Right lobe of liver (tissue), 6 donors: ENCODE measurements at regions not wholly inside any gene's neighbourhood (a gene's known extent, or its start where the extent isn't known, plus 50 kb on each side); places are given as distances from the start of the nearest gene placed in this dataset.

Source experiments
- ATAC-seq, 4 donors: fragments of 200-7000 bp; cut with Tn5 transposase; one replicate each; pipeline ENCODE4 v1.9.1; 2020; ENCODE audit warnings: mild to moderate bottlenecking in 4 of 4, moderate library complexity in 4 of 4
- DNase-seq, 3 donors: peaks; one replicate each; pipeline ENCODE4 v3.0.0-alpha.2; 2020
- H3K27ac ChIP-seq, 3 donors: fragments of 200-600 bp; one replicate each; pipeline ENCODE4 v1.8.0; 2022
- H3K27me3 ChIP-seq, 2 donors: fragments of 200-600 bp; one replicate each; pipeline ENCODE4 v1.8.0; 2022
- H3K36me3 ChIP-seq, 4 donors: fragments of 200-600 bp; sonication (generic) in 1 of 4; one replicate each; pipeline versions ENCODE4 v1.5.1 to v1.8.0; 2017 to 2022; ENCODE audit warnings: control low read depth in 1 of 4
- H3K4me1 ChIP-seq, 4 donors: fragments of 200-600 bp; sonication (generic) in 1 of 4; one replicate each; pipeline versions ENCODE4 v1.5.1 to v1.8.0; 2017 to 2022; ENCODE audit warnings: control low read depth in 1 of 4
- H3K4me3 ChIP-seq, 3 donors: fragments of 200-600 bp; one replicate each; pipeline ENCODE4 v1.8.0; 2022
- H3K9me3 ChIP-seq, 4 donors: fragments of 200-600 bp; sonication (generic) in 1 of 4; one replicate each; pipeline versions ENCODE4 v1.5.1 to v1.8.0; 2017 to 2022; ENCODE audit warnings: control low read depth in 1 of 4
- POLR2A ChIP-seq: fragments of 450-650 bp; IDR thresholded peaks from one replicate; pipeline ENCODE4 v1.6.1; 2017; ENCODE audit warnings: antibody characterized with exemption, mild to moderate bottlenecking
- WGBS: methylation state at CpG from one replicate; pipeline ENCODE4 v1.1.6; 2018; ENCODE audit warnings: low coverage, low lambda C conversion rate; ENCODE audit not compliant: insufficient coverage; ENCODE audit errors: missing lambda C conversion rate; 5-methylcytosine and 5-hydroxymethylcytosine counted together
- intact Hi-C, 2 donors: fragments of 100-400 bp; cut with DNase I; formaldehyde crosslinking; loops; one replicate each; pipeline versions ENCODE4 v1.11.2 to v1.14.1; 2022
- TF ChIP-seq, protein P1 (sequence below), 4 donors: fragments of 200-600 bp in 3 of 4; fragments of 450-650 bp in 1 of 4; IDR thresholded peaks; one replicate each; pipeline versions ENCODE4 v1.5.1 to v1.8.0; 2016 to 2022; ENCODE audit warnings: antibody characterized with exemption in 4 of 4, mild to moderate bottlenecking in 2 of 4
- donor health status: DM: no; HTN: yes; CAD: no.
- donor health status: DM: no; HTN: no; CAD: no.
- donor health status: DM: no; HTN: no; CAD: no.
- donor health status: DM: no; HTN: yes; CAD: no.
- donor health status: DM: no; HTN: yes; CAD: no.

DNA sequence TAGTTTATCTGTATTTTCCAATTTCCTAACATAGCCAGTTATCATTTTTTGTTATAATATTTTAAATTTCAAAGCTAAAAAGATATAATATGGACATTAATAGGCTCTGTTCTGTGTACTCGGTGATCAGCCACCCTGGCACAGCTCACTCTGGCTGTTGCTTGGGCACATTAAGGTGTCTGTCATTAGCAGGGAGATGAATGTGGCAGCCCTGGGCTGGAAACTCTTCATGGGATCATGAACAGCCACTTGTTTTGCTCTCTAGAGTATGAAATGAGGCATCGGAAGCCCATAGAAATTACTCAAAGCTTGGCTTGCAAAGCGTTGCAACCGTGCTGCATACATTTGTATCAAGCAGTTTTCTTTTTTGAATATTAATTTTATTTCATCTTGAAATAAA, 233.2 kb downstream of the DACT1 start:
- ATAC-seq (no peak), DNase-seq (no peak)
- no peaks in the 10 kb centered on the region for H3K36me3 ChIP-seq
- 83% methylated on average over 4 of the region's 4 CpGs for WGBS
- H3K27me3 ChIP-seq = no peaks in the 10 kb centered on the region
- no peak overlapping the region for H3K4me3 ChIP-seq
- H3K4me1 ChIP-seq = no peaks in the 10 kb centered on the region
- no peaks in the 10 kb centered on the region for H3K9me3 ChIP-seq
- TF ChIP-seq, protein P1, sequence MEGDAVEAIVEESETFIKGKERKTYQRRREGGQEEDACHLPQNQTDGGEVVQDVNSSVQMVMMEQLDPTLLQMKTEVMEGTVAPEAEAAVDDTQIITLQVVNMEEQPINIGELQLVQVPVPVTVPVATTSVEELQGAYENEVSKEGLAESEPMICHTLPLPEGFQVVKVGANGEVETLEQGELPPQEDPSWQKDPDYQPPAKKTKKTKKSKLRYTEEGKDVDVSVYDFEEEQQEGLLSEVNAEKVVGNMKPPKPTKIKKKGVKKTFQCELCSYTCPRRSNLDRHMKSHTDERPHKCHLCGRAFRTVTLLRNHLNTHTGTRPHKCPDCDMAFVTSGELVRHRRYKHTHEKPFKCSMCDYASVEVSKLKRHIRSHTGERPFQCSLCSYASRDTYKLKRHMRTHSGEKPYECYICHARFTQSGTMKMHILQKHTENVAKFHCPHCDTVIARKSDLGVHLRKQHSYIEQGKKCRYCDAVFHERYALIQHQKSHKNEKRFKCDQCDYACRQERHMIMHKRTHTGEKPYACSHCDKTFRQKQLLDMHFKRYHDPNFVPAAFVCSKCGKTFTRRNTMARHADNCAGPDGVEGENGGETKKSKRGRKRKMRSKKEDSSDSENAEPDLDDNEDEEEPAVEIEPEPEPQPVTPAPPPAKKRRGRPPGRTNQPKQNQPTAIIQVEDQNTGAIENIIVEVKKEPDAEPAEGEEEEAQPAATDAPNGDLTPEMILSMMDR (IDR thresholded peaks at IDR 0.05) = no peak
- no peak for TF ChIP-seq POLR2A
- intact Hi-C loops = no loop called here
- no peak overlapping the region for H3K27ac ChIP-seq

DNA sequence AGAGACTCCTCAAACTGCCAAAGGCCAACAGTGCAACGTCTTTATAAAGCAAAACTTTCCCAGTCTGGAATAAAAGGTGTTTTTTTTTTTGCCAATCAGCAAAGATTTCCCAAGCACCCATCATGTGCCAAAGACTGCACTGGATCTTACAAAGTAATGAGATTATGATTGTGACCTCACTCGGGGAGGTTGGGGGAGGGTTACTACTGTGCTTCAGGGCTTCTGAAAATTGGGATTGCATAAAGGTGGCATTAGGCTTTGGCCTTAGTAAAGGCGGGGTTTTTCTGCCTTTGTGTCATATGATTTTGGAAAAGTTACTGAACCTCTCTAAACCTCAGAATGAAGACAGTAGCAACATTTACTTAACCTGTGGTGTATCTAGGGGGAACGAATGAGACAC, 233.8 kb downstream of the DACT1 start:
- intact Hi-C loops = no loop called here
- 59% methylated on average over 4 of the region's 4 CpGs for WGBS
- Histone ChIP-seq H3K36me3 (no peaks in the 10 kb centered on the region), H3K4me3 (no peak overlapping the region), H3K9me3 (no peaks in the 10 kb centered on the region), H3K4me1 (no peaks in the 10 kb centered on the region), H3K27ac (no peak overlapping the region), H3K27me3 (no peaks in the 10 kb centered on the region)
- TF ChIP-seq POLR2A = no peak
- TF ChIP-seq, protein P1 (IDR thresholded peaks at IDR 0.05) = no peak
- ATAC-seq (no peak), DNase-seq (no peak)

DNA sequence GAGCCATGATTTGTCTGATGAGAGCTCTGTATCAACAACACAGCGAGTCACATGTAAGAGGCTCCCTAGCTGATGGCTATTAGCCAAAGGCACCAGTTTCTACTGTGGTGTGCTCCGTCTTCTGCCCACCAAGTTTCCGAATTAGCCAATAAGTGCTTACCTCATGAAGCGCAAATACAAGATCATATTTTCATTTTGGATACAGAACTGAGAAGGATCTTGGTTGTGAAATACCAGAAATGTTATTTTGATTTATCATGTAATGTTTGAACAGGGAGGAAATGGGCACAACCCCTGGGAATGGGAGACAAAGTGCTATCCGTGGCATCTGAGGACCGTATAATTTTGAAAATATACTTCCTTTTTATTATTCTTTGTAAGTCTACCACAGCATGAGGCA, 234.3 kb downstream of the DACT1 start:
- no peaks in the 10 kb centered on the region for H3K4me1 ChIP-seq
- H3K9me3 ChIP-seq = no peaks in the 10 kb centered on the region
- no peak for TF ChIP-seq POLR2A
- TF ChIP-seq, protein P1 (IDR thresholded peaks at IDR 0.05) = no peak
- ATAC-seq (no peak), DNase-seq (no peak)
- no peaks in the 10 kb centered on the region for H3K27me3 ChIP-seq
- 71% methylated on average over 6 of the region's 6 CpGs for WGBS
- no peak overlapping the region for H3K27ac ChIP-seq
- intact Hi-C loops = no loop called here
- no peaks in the 10 kb centered on the region for H3K36me3 ChIP-seq
- H3K4me3 ChIP-seq = no peak overlapping the region

DNA sequence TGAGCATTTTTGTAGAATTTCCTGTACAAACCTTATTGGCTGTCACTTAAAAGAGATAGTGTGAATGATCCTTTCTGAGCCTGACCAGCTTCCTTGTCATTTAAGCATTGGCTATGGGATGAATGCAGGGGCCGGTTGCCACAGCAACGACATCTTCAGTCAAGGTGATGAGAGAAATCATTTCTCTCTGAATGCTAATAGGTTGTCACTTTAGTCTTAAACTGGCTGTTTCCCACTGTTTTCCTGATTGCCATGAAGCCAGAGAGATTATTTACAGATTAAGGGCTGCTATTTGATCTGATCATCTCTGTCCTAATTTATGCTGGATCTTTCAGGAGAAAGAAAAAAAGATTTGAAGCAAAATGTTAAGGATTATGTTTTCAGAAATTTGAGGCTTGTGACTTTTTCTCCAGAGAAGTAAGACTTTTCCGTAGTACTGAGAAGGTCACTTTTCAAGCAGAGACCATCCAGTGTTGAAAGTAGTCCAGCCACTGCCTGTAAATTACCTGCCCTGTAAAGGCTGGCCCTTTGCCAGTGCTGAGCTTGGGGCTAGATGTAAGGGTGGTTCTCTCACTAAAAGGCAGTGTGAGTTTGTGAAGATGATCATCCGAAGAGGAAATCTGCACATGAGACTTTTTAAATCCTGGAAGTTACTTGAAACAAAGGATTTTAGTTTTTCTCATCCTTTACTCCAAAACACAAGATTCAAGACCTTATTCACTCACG, 235.6 kb downstream of the DACT1 start:
- Histone ChIP-seq H3K4me3 (no peak overlapping the region), H3K36me3 (no peaks in the 10 kb centered on the region), H3K9me3 (no peaks in the 10 kb centered on the region), H3K4me1 (no peaks in the 10 kb centered on the region), H3K27ac (no peak overlapping the region), H3K27me3 (no peaks in the 10 kb centered on the region)
- 70% methylated on average over 5 of the region's 5 CpGs for WGBS
- intact Hi-C loops = no loop called here
- DNase-seq = no peak
- no peak for ATAC-seq
- no peak for TF ChIP-seq POLR2A
- TF ChIP-seq, protein P1 (IDR thresholded peaks at IDR 0.05) = no peak
